Endometrium (tissue), 2 donors: ENCODE measurements at regions not wholly inside any gene's neighbourhood (a gene's known extent, or its start where the extent isn't known, plus 50 kb on each side); places are given as distances from the start of the nearest gene placed in this dataset.

ENCODE experiments used
- FAIRE-seq: peaks from 2 replicates; lab custom pipeline; 2012; peaks lifted over from hg19 to GRCh38; lab: Jason Lieb, UNC
- donor health status: control.
- donor health status: control.

DNA sequence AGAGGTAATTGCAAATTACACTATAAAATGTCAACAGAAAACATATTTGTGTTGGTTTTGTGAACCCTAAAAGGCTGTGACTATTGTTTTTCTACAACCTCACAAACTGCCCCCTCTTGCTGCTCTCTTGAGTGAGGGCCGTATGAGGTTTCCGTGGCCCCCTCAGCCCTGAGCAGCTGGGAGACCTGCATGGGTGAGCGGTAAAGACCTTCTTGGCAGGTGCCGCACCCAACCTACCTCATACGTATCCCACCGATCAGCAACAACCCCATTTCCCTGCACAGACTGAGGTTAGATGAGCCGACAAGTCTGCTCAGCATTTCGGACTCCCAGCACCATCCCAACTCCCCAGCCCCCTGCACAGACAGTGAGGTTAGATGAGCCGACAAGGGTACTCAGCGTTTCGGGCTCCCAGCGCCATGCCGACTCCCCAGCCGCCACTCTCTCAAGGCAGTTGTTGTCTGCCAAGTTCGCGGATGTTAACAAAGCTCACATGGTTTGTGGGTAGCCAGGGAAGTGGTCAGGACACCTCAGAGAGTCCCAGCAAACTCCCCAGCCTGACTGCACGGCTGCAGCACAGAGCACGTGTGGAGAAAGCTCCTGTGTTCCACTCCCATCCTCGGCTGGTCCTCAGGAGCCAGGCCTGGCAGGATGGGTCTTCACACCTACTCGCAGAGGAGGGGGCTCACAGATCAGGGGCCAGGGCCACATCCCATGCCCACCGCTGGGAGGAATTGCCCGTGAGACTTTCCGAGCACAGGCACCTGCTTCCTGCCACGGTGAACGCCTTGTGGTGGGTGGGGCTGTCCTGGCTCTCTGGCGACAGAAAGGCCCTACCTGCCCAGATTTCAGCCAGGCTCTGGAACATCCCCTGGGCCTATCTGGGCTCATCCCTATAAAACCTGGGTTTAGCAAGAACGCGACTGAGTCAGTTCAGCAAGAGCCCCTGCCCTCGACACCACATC lies 502.9 kb downstream of the BRD1 start:
- no peak for FAIRE-seq

DNA sequence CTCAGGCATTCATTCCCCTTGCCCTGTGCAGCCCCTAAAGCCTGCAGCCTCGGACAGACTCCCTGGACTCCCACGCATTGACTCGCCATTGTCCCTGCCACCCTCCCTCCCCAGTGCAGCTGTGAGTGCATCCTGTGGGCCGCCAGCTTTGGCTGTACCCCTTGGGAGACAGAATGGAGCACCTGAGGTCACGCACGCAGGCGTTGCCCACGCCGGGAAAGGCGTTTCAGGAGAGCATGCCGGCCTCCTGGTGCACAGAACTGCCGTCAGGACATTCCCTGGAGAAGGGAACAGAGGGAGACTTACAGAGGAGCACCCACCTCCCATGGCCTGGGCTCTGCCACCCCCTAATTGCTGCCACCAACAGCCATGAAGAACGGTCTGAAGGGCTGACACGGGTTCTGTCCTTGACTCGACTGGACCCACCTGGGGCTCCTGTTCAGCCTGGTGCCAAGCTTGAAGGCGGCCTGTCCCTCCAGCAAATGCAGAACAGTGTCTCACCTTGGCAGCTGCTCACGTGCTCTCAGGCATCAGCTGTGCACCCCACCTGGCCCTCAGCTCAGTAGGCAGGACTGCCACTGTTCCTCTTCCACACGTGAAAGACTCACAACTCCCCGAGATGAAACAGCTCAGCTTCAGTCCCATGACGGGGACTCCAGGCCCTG lies 503.8 kb downstream of the BRD1 start:
- FAIRE-seq, result no peak

DNA sequence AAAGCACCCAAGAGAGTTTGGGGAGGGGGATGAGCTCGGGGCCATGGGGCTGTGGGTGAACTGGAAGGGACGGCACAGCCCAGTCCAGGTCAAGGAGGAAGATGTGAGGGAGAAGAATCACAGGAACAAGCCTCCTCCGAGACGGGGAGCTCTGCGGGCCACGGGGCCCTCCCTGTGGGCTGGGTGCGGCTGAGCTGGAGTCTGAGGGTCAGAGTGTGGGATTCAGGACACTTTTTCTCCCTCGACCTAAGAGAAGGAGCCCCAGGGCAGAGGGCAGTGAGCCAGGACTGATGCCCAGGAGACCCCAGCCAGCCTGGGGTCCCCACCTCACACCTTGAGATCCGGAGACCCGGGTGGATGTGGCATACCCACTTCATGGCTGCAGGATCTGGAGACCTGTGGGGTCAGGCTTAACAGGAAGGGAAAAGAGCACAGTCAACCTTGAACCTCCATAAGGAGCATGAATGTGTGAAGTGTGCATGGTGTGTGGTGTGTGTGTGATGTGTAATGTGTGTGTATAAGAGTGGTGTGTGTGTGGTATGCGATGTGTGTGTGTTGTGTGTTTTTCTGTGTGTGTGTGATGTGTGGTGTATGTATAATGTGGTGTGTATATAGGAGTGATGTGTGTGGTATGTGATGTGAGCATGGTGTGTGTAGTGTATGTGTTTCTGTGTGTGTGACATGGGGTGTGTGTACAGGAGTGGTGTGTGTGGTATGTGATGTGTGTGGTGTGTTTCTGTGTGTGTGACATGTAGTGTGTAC lies 504.6 kb downstream of the BRD1 start:
- FAIRE-seq, result no peak

DNA sequence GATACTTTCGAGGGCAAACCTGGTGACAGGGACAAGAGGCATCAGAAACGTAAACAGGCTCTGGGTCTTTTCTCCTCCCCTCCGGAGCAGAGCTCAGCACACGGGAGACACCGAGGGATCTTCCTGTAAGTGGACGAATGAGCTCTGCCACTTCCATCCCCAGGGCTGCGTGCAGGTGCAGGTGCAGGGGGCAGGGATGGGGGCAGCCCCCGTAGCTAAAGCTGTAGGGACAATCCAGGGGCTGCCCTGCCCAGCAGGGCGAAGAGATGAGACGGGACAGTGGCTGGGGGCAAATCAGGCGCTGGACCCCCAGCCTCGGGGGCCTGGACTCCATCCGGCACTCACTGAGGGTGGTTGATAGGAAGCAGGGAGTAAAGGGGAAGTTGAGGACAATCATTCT lies 505.4 kb downstream of the BRD1 start:
- no peak for FAIRE-seq

DNA sequence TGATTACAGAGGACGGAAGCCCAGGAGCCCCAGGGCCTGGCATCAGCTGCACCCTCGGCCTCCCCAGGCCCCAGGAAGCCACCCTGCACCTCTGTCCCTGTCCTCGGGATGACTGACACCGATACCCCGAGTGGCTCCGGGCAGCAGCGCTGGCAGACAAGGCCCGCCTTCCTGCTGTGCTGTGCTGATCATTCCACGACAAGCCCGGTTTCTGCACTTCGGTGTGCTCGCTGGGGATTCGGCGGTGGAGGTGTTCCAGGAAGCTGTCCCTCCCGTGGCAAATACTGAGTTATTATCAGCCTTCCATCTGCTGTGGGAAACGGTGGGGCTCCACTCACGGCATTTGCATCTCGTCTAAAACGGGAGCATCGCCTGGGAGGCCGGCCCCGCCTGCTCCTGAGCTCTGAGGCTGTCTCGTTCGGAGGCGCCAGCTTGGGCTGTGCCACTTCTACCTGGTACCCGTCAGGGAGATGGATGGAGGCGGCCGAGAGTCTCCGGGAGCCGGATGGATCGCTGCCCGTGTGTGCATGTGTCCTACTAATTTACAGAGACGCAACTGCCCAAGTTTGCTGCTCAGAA lies 506.1 kb downstream of the BRD1 start:
- FAIRE-seq, result no peak

DNA sequence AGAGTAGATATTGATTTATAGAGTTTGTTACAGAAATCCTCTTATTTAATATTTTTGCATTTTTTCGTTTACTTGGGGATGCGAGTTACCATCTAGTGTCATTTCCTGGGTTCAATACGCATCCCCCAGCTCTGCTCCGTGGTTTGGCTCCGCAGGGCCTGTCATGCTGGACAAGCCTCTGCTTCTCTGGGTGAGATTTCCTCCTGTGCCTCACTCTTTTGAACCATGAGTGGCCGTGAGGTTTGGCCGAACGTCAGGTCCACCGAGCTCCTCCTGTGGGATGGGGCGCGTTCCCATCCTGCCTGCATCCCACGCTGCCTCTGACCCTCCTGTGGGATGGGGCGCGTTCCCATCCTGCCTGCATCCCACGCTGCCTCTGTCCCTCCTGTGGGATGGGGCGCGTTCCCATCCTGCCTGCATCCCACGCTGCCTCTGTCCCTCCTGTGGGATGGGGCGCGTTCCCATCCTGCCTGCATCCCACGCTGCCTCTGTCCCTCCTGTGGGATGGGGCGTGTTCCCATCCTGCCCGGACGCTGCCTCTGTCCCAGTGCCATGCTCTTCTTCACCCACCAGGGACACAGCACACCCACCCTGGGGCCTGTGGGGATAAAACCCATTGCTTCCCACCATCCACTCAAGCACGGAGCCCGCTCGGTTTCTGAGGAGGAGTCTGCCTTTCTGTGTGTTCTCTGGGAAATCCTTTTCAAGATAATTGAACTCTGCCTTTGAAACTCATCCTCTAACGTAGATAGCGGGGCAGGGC lies 506.8 kb downstream of the BRD1 start:
- no peak for FAIRE-seq

DNA sequence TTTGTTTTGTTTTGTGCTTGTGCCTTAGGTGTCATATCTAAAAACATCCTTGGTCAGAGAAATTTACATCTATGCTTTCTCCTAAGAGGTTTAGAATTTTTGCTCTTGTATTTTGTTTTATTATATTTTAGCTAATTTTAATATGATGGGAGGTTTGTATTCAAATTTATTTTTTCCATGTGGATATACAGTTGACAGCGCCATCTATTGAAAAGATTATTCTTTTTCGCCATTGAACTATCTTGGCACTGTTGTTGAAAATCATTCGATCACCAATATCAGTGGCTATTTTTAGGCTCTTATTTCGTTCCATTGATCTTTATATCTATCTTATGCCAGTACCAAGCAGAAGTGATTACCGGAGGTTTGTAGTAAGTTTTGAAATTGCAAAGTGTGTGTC lies 510.3 kb downstream of the BRD1 start:
- no peak for FAIRE-seq

DNA sequence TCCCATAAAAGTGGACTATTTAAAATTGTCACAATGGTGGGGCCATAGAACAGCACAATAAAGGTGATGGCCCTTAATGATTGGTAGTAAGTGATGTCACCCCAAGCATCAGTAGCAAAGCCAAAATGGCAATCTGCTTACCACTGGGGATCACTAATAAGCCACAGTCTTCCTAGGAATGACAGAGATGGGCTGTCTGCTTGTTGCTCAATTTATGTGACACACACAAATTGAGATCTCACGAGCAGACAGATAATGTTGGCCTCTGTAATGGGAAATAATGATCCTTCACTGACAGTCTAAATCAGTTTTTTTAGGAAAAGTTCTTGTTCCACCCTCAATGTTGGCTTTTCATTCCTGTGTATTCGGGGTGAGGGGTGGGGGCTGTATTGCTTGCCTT lies 515.1 kb downstream of the BRD1 start:
- FAIRE-seq, result no peak

DNA sequence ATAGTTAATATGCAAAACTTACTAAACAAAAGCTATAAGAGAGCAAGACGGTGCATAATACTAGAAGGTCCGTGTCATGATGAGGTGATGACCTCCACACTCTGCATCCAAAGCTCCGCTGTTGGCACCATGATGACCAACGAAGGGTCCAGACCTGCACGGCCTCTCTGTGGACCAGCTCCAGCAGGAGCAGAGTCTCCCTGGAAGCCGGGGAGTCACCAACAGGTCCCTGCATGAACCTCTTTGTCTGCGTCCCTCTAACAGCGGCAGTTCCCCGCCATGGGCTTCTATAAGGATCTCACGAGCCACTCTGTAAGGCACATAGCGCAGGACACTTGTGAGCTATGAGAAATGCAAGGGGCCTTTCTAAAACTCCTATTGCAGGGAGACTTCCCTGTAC lies 517.3 kb downstream of the BRD1 start:
- FAIRE-seq, result no peak

DNA sequence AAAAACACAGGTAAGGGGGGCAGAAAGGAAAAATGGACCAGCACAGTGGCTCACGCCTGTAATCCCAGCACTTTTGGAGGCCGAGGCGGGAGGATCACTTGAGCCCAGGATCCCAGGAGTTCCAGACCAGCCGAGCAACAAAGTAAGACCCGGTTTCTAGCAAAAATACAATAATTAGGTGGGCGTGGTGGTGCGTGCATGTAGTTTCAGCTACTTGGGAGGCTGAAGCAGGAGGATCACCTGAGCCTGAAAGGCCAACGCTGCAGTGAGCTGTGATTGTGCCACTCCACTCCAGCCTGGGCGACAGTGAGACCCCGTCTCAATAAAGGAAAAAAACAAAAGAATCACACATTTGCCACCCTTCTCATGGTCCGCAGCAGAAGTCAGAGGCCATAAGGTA lies 519.4 kb downstream of the BRD1 start:
- FAIRE-seq, result no peak

DNA sequence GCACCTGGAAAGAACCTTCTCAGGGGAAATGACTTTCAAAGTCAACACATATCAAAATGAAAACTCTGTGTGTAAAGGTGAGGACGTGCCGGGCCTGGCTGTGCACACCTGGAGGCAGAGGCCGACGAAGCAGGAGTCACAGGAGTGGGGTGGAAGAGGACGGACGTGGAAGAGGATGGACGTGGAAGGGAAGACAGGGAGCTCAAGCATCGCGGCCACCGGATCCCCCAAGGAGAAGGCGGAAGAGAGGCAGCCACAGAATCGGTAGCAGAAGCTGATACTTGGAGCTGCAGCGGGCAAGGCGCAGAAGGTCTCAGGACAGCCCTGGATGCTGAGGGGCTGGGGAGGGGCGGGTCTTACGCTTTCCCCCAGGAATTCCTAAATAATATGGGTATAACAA lies 519.8 kb downstream of the BRD1 start:
- no peak for FAIRE-seq

DNA sequence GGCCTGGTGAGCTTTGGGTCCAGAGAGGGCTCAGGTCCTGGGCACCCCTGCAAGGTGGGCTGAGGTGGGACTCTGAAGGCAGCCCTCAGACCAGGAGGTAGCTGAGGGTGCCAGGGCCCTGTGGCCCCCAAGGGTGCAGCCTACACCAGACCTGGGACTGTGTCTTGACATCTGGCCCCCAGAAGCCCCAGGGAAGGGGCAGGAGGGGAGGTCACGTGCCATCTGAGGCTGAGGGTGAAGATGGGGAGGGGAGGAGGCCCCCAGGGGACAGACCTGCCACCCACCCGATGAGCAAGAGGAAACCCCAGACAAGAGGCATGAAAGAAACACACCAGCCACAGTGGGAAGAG lies 520.2 kb downstream of the BRD1 start:
- no peak for FAIRE-seq

DNA sequence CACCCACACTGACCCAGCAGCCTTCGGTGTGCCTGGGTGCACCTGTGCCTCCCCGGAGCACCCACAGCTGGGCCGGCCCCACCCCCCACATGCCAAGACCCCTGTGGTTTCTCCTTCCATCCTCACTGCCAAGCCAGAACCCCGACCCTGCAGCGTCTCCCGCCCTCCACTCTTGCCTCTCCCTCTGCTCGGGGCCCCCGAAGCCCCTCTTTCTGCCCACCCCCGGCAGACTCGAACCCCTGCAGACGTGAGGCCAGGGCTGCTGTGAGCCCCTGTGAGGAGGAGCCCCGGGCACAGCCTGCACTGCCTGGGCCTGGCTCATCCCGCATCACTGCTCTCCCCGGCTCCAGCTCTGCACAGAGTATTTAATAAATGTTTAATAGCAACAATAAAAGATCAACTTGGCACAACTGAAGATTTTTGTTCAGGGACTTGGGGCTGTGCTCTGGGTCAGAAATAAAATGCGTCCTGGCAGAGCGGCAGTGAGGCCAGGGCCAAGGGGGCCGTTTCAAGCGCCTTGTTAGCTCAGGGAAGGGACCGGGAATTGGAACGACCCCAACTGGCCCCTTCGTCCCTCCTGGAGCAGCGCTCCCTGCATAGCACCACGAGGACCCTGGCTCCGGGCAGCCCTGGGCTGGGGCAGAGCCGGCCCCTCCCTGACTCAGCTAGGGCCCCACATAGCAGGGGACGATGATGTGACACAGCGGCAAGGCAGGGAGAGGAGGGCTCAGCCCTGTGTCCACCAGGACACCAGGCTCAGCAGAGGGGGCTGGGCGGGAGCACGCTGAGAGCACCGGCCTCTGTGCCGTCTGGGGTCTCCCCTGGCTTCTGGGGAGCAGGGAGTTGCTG lies 520.8 kb downstream of the BRD1 start:
- no peak for FAIRE-seq

DNA sequence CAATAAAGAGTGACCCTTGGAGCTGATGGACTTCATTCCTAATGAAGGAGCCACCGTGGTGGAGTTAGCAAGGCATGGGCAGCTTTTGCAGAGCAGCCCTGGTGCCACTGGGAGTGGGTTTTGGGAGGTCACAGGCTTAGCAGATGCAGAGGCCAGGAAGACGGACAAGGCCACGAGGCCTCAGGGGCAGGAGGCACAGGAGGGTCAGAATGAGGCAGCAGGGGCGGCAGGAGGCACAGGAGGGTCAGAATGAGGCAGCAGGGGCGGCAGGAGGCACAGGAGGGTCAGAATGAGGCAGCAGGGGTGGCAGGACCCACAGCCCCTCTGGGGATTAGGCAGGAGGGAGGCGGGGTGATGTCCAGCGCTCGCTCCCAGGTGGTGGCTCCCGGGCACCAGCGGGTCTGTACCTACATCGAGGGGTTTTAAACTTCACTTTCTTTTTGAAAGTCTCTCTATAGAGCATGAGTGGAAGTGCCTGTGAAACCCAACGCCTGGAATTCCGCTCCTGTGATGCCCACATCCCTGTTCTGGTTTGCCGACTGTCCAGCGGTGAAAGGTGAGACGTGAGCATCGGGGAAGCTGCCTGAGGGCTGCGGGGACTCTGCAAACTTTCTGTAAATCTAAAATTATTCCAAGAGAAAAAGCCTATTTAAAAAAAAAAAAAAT lies 521.6 kb downstream of the BRD1 start:
- FAIRE-seq, result no peak

DNA sequence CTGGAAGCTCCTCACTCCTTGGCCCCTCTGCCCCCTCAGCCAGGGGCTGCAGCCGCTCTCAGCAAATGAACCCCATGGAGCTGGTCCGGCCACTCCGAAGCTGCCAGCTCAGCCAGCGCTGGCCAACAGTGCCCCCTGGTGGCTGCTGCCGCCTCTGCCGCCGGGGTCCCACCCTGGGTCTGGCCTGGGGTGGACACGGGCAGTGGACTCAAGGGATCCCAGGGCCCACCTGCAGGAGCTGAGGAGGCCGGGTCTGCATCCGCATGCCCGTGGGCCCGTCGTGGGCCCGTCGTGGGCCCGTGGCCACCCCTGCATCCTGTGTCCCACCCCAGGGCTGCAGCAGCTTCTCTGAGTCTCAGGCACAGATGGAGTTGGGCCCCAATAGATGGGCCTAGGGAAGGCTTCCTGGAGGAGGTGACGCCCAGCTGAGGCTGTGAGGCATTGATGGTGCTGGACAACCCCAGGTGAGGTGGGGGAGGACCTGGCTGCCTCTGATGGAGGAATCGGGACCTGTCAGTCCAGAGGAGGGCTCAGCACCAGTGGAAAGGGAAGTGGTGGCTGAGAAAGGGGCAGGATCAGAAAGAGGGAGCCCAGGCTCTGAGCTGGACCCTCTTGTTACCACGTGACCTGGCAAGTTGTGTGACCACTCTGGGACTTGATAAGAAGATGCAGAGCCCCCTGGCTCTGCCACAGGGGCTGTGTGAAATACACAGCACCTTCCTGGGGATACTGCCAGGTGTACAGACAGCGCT lies 522.3 kb downstream of the BRD1 start:
- FAIRE-seq, result no peak

DNA sequence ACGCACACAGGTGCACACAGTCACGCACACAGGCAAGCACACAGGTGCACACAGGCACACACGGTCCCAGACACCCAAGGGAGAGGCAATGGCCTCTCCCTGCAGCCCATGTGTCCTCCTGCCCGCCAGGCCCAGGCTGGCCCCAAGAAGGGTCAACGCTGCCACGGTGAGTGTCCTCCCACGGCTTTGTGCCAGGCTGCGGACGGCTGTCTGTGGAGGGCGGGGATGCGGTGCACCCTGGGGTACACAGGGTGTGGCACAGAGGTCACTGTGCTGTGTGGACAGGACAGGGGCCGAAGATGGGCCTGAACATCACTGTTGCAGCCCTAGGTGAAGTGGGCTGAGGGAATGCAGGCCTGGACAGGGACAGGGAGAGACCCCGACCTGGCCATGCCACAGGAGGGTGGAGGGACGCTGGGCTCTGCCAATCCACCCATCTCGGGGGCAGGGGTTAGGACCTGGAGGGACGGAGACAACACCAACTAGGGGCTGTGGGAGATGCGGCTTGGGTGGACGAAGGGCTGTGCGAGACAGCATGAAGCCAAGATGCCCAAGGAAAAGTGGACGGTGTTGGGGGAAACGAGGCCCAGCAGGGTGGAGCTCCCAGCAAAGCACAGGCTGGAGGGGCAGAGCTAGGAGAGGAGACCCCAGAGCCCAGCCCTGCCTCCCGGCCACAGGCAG lies 523.8 kb downstream of the BRD1 start:
- no peak for FAIRE-seq

DNA sequence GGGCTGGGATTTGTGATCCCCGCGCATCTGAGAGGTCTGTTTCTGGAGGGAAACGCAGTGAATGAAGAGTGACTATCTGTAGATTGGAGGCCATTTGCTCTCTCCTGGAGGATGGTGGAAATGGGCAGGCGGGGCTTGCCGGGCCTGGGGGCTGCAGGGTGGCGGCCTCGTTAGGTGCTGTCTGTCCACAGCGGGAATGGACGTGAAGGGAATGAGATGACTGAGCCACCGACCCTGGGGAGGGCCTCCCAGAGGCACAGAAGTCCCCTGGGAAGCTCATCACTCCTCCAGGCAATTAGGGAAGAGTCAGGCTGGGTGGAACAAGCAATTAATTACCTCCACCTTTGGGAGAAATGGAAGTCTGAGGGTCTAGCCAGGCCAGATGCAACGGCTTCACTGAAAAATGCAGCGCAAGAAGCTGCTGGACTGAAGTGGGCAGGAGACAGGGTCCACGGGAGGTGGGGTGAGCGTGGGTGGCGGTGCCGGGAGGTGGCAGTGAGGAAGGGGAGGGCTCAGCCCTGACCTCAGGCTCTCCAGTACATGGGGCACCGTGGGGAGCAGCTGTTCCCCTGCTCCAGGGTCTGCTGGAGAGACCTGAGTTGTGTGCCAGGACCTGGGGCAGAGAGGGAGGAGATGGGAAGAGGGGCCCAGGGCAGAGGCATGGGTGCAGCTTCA lies 524.5 kb downstream of the BRD1 start:
- no peak for FAIRE-seq

DNA sequence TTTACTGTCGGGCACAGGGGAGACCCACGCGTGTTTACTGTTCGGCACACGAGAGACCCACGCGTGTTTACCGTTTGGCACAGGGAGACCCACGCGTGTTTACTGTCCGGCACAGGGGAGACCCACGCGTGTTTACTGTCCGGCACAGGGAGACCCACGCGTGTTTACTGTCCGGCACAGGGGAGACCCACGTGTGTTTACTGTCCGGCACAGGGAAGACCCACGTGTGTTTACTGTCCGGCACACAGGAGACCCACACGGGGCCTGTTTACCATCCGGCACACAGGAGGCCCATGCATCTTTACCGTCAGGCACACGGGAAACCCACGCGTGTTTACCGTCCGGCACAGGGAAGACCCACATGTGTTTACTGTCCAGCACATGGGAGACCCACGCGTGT lies 525.1 kb downstream of the BRD1 start:
- no peak for FAIRE-seq

DNA sequence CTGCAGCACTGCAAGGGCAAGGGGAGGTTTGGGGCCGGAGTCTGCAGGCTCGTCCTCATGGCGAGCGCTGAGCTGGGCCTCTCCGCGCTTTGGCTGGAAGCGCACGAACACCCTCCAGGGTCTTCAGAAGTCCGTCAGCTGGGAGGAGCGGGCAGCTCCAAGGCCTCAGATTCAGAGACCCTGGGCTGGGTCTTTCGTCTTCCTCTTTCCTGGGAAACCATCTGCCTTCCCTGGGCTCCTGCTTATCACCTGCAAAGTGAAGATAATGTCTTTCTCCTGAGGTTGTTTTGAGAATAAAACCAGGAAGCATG lies 525.6 kb downstream of the BRD1 start:
- FAIRE-seq, result no peak
